K562 (cell line): ENCODE measurements at regions not wholly inside any gene's neighbourhood (a gene's known extent, or its start where the extent isn't known, plus 50 kb on each side); places are given as distances from the start of the nearest gene placed in this dataset.

Experiments used
- ATAC-seq: fragments of 200-7000 bp; cut with Tn5 transposase; 3 replicates; pipeline ENCODE4 v1.9.1; 2020; ENCODE audit warnings: moderate library complexity
- BruUV-seq: library from RNA; stranded (reverse); fragments of 400-500 nt; replicated peaks from 2 replicates; lab custom pipeline; 2021; lab: Mats Ljungman, UMichigan
- CTCF ChIA-PET: fragments of 300-600 bp; formaldehyde crosslinking; extraction: SDS; loops from one replicate; lab custom pipeline; 2021; ENCODE audit warnings: low intra/inter-chr PET ratio; lab: Yijun Ruan, JAX
- POLR2A ChIA-PET: fragments of 300-600, 350-650 bp; sonication (Branson Sonifier 250); formaldehyde crosslinking; extraction: SDS; loops from one replicate; lab custom pipeline; 2021; ENCODE audit warnings: antibody characterized with exemption, inconsistent platforms; lab: Yijun Ruan, JAX
- DNase-seq, 4 experiments: peaks; one replicate each; pipeline versions ENCODE4 v3.0.0 to v3.0.0-alpha.2; 2011 to 2018; ENCODE audit warnings: low spot score in 3 of 4, mixed read lengths in 3 of 4; ENCODE audit errors: extremely low read depth in 1 of 4
- FAIRE-seq: peaks from 2 replicates; lab custom pipeline; 2011; peaks lifted over from hg19 to GRCh38; lab: Jason Lieb, UNC
- H2AFZ ChIP-seq: 2 replicates; pipeline ENCODE4 v1.6.0; 2011; ENCODE audit warnings: low read depth, low read length, control low read depth, inconsistent platforms
- H3K27ac ChIP-seq: fragments of 200-600 bp; 3 replicates; pipeline ENCODE4 v1.8.0; 2011; ENCODE audit warnings: low read depth, mild to moderate bottlenecking, control low read depth, inconsistent platforms, low read length, moderate library complexity, mixed read lengths; ENCODE audit errors: extremely low read depth
- H3K27me3 ChIP-seq, 2 experiments: fragments of 300-600 bp in 1 of 2; 2 replicates in 1 of 2; 3 replicates in 1 of 2; pipeline versions ENCODE4 v1.6.0 to v1.8.0; 2011; ENCODE audit warnings: inconsistent platforms in 2 of 2, low read length in 2 of 2, mild to moderate bottlenecking in 1 of 2, mixed read lengths in 1 of 2, moderate library complexity in 1 of 2; ENCODE audit not compliant: control insufficient read depth in 2 of 2, insufficient read depth in 2 of 2
- H3K36me3 ChIP-seq: fragments of 300-600 bp; 3 replicates; pipeline ENCODE4 v1.8.0; 2011; ENCODE audit warnings: mild to moderate bottlenecking, low read length, inconsistent platforms; ENCODE audit not compliant: control insufficient read depth, insufficient read depth
- H3K4me1 ChIP-seq, 2 experiments: fragments of 200-600 bp in 1 of 2; replicated peaks in 1 of 2; 2 replicates in 1 of 2; 3 replicates in 1 of 2; pipeline versions ENCODE4 v1.5.1 to v1.8.0; 2011; ENCODE audit warnings: inconsistent platforms in 2 of 2, low read length in 2 of 2, mild to moderate bottlenecking in 1 of 2, mixed read lengths in 1 of 2, moderate library complexity in 1 of 2; ENCODE audit not compliant: control insufficient read depth in 2 of 2, insufficient read depth in 2 of 2
- H3K4me2 ChIP-seq: 2 replicates; pipeline ENCODE4 v1.6.1; 2011; ENCODE audit warnings: low read length, control low read depth, inconsistent platforms, mixed read lengths; ENCODE audit not compliant: insufficient read depth
- H3K4me3 ChIP-seq: fragments of 200-600 bp; sonication (generic), shearing (Covaris generic); 2 replicates; pipeline ENCODE4 v1.5.1; 2016; ENCODE audit warnings: control low read depth, inconsistent platforms
- H3K79me2 ChIP-seq: fragments of 200-600 bp; 3 replicates; pipeline ENCODE4 v1.8.0; 2011; ENCODE audit warnings: low read length, inconsistent platforms; ENCODE audit not compliant: control insufficient read depth, insufficient read depth
- H3K9ac ChIP-seq, 2 experiments: 2 replicates each; pipeline versions ENCODE4 v1.6.0 to v1.6.1; 2011; ENCODE audit warnings: low read depth in 2 of 2, low read length in 2 of 2, control low read depth in 1 of 2, inconsistent platforms in 1 of 2, mild to moderate bottlenecking in 1 of 2, mixed read lengths in 1 of 2; ENCODE audit not compliant: insufficient read depth in 1 of 2
- H3K9me1 ChIP-seq: one replicate; pipeline ENCODE4 v1.6.0; 2011; ENCODE audit warnings: inconsistent platforms, mild to moderate bottlenecking, low read length, moderate library complexity; ENCODE audit not compliant: control insufficient read depth, insufficient read depth
- H3K9me3 ChIP-seq: replicated peaks from 2 replicates; pipeline ENCODE4 v1.5.1; 2011; ENCODE audit warnings: low read depth, low read length, inconsistent platforms; ENCODE audit not compliant: control insufficient read depth, insufficient read depth
- H4K20me1 ChIP-seq: replicated peaks from 2 replicates; pipeline ENCODE4 v1.6.1; 2011; ENCODE audit warnings: low read length, inconsistent platforms, mixed read lengths; ENCODE audit not compliant: control insufficient read depth, insufficient read depth
- DDX20 ChIP-seq: fragments of 450-650 bp; IDR thresholded peaks from 2 replicates; pipeline ENCODE4 v1.6.1; 2016; ENCODE audit warnings: missing genetic modification characterization, low read depth, mild to moderate bottlenecking, missing compliant biosample characterization, moderate library complexity
- KDM4B ChIP-seq, 2 experiments: fragments of 450-650 bp in 1 of 2; sonication (generic) in 1 of 2; IDR thresholded peaks; 2 replicates each; pipeline ENCODE4 v1.6.1; 2016 to 2017; ENCODE audit warnings: borderline replicate concordance in 2 of 2, antibody characterized with exemption in 1 of 2, low read depth in 1 of 2, mild to moderate bottlenecking in 1 of 2
- KLF16 ChIP-seq: IDR thresholded peaks from 2 replicates; pipeline ENCODE4 v1.6.1; 2016; ENCODE audit warnings: antibody characterized with exemption
- NCOA1 ChIP-seq: fragments of 450-650 bp; IDR thresholded peaks from 2 replicates; pipeline ENCODE4 v1.6.1; 2016; ENCODE audit warnings: low read depth
- NCOA6 ChIP-seq: fragments of 450-650 bp; IDR thresholded peaks from 2 replicates; pipeline ENCODE4 v1.6.1; 2017; ENCODE audit warnings: mild to moderate bottlenecking
- NFXL1 ChIP-seq: fragments of 450-650 bp; formaldehyde crosslinking; IDR thresholded peaks from 2 replicates; pipeline ENCODE4 v1.4.0; 2021; ENCODE audit warnings: mild to moderate bottlenecking
- PHB2 ChIP-seq: fragments of 450-650 bp; IDR thresholded peaks from 2 replicates; pipeline ENCODE4 v1.6.1; 2017; ENCODE audit warnings: low read depth
- PHF21A ChIP-seq: fragments of 450-650 bp; IDR thresholded peaks from 2 replicates; pipeline ENCODE4 v1.6.1; 2017; ENCODE audit warnings: low read depth, borderline replicate concordance
- RBFOX2 ChIP-seq: fragments of 200-400 bp; formaldehyde crosslinking; IDR thresholded peaks from 2 replicates; pipeline ENCODE4 v1.6.1; 2017; ENCODE audit warnings: low read depth, mild to moderate bottlenecking, low read length, moderate library complexity
- RBM25 ChIP-seq: fragments of 200-400 bp; formaldehyde crosslinking; IDR thresholded peaks from 2 replicates; pipeline ENCODE4 v1.6.1; 2018; ENCODE audit warnings: low read length, low read depth, moderate library complexity; ENCODE audit not compliant: severe bottlenecking
- SPI1 ChIP-seq: IDR thresholded peaks from 2 replicates; pipeline ENCODE4 v1.6.1; 2011; ENCODE audit warnings: low read depth, low read length, control low read depth, borderline replicate concordance
- STAT5A ChIP-seq: IDR thresholded peaks from 2 replicates; pipeline ENCODE4 v1.6.1; 2012; ENCODE audit warnings: low read length, inconsistent platforms, borderline replicate concordance
- ZFP36 ChIP-seq: fragments of 150-350 bp; IDR thresholded peaks from 2 replicates; pipeline ENCODE4 v1.6.1; 2018; ENCODE audit warnings: low read length, low read depth; ENCODE audit not compliant: partially characterized antibody
- WGBS: fragments of 100-300 bp; shearing (Covaris generic); methylation state at CpG from one replicate; pipeline ENCODE4 v1.1.6; 2016; ENCODE audit warnings: low coverage, mixed read lengths; ENCODE audit not compliant: insufficient coverage; ENCODE audit errors: missing lambda C conversion rate; 5-methylcytosine and 5-hydroxymethylcytosine counted together
- in situ Hi-C: fragments of 300-500 bp; cut with MboI; formaldehyde crosslinking; loops from 4 replicates; pipeline ENCODE4 v1.15.0; 2018; ENCODE audit warnings: inconsistent platforms, mixed read lengths
- intact Hi-C: fragments of 100-400 bp; cut with micrococcal nuclease; formaldehyde crosslinking; loops from 2 replicates; pipeline ENCODE4 v1.14.2; 2022
- TF ChIP-seq, protein P1 (sequence below): IDR thresholded peaks from 2 replicates; pipeline ENCODE4 v1.6.1; 2016; ENCODE audit warnings: missing genetic modification characterization, missing compliant biosample characterization

- no peak for TF ChIP-seq STAT5A
Observed at GRCh38 chr3:16112910-16113504, 61.5 kb upstream of the GALNT15 start (continued).

- FAIRE-seq: no peak
- Histone ChIP-seq H2AFZ (no peak overlapping the region), H3K4me2 (no peak overlapping the region), H3K9me3 (no peaks in the 10 kb centered on the region), H3K36me3 (no peaks in the 10 kb centered on the region), H4K20me1 (no peaks in the 10 kb centered on the region), H3K79me2 (no peaks in the 10 kb centered on the region), H3K4me1 (no peaks in the 10 kb centered on the region), H3K4me3 (no peak overlapping the region), H3K27ac (no peak overlapping the region), H3K27me3 (no peaks in the 10 kb centered on the region; a peak in 1 of 5 replicates), H3K9ac (no peak overlapping the region), H3K9me1 (no peaks in the 10 kb centered on the region)
- intact Hi-C loops (no loop called here), in situ Hi-C loops (no loop called here)
- TF ChIP-seq SPI1: no peak
- no peak for TF ChIP-seq PHB2
- TF ChIP-seq, protein P1, sequence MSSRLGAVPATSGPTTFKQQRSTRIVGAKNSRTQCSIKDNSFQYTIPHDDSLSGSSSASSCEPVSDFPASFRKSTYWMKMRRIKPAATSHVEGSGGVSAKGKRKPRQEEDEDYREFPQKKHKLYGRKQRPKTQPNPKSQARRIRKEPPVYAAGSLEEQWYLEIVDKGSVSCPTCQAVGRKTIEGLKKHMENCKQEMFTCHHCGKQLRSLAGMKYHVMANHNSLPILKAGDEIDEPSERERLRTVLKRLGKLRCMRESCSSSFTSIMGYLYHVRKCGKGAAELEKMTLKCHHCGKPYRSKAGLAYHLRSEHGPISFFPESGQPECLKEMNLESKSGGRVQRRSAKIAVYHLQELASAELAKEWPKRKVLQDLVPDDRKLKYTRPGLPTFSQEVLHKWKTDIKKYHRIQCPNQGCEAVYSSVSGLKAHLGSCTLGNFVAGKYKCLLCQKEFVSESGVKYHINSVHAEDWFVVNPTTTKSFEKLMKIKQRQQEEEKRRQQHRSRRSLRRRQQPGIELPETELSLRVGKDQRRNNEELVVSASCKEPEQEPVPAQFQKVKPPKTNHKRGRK (tag): no peak
- no peak for TF ChIP-seq DDX20 (tag)
- TF ChIP-seq RBFOX2: no peak
- no peak for TF ChIP-seq NCOA6
- no peak for TF ChIP-seq PHF21A
- no peak for TF ChIP-seq ZFP36
- TF ChIP-seq NCOA1: no peak
- no peak for TF ChIP-seq RBM25
- no peak for TF ChIP-seq KLF16
- no peak for TF ChIP-seq NFXL1 (CRISPR knock-in tag)
- TF ChIP-seq KDM4B (IDR thresholded peaks at IDR 0.05; ENCODE audit: borderline replicate concordance in 2 of 2, low read depth in 1 of 2): no peak
- ATAC-seq: no peak
- POLR2A ChIA-PET: interaction anchor here (0.6 kb wide), 1 partner anchor 578 kb away, joined by 3 read pairs; no protein-coding TSS in a partner anchor
- BruUV-seq: no TSS peak
- CTCF ChIA-PET: no interaction called here
- WGBS: 2% methylated on average over 3 of the region's 3 CpGs
- no peak for DNase-seq
Observed at GRCh38 chr3:16113704-16114103, 60.8 kb upstream of the GALNT15 start.
